H9 (cell line): ENCODE measurements at regions not wholly inside any gene's neighbourhood (a gene's known extent, or its start where the extent isn't known, plus 50 kb on each side); places are given as distances from the start of the nearest gene placed in this dataset.

Source experiments
- DNase-seq: peaks from one replicate; pipeline ENCODE4 v3.0.0-alpha.2; 2017
- H2AFZ ChIP-seq: one replicate; pipeline ENCODE4 v1.6.1; 2013; ENCODE audit warnings: mild to moderate bottlenecking, low read length, control low read depth, moderate library complexity
- H2AK5ac ChIP-seq: 2 replicates; pipeline ENCODE4 v1.6.1; 2013; ENCODE audit warnings: low read length, control low read depth, mixed read lengths; ENCODE audit not compliant: insufficient read length
- H2BK120ac ChIP-seq: one replicate; pipeline ENCODE4 v1.6.1; 2013; ENCODE audit warnings: low read depth, mild to moderate bottlenecking, low read length, control low read depth, inconsistent platforms; ENCODE audit not compliant: poor library complexity, severe bottlenecking
- H2BK12ac ChIP-seq: 2 replicates; pipeline ENCODE4 v1.6.1; 2013; ENCODE audit warnings: low read length, control low read depth, mixed read lengths, low read depth; ENCODE audit not compliant: insufficient read length
- H2BK15ac ChIP-seq: 2 replicates; pipeline ENCODE4 v1.6.1; 2013; ENCODE audit warnings: low read depth, low read length, control low read depth
- H2BK20ac ChIP-seq: one replicate; pipeline ENCODE4 v1.6.1; 2013; ENCODE audit warnings: low read depth, mild to moderate bottlenecking, low read length, control low read depth, inconsistent platforms; ENCODE audit not compliant: poor library complexity, severe bottlenecking
- H2BK5ac ChIP-seq: 2 replicates; pipeline ENCODE4 v1.6.1; 2013; ENCODE audit warnings: low read length, control low read depth, mixed read lengths; ENCODE audit not compliant: insufficient read length
- H3K14ac ChIP-seq: 2 replicates; pipeline ENCODE4 v1.6.1; 2013; ENCODE audit warnings: low read length, control low read depth; ENCODE audit not compliant: insufficient read depth
- H3K18ac ChIP-seq: 2 replicates; pipeline ENCODE4 v1.6.1; 2013; ENCODE audit warnings: low read depth, mild to moderate bottlenecking, mixed read lengths, low read length, control low read depth; ENCODE audit not compliant: insufficient read length
- H3K23ac ChIP-seq: 2 replicates; pipeline ENCODE4 v1.6.1; 2013; ENCODE audit warnings: low read length, control low read depth, mixed read lengths, low read depth; ENCODE audit not compliant: insufficient read length
- H3K23me2 ChIP-seq: 2 replicates; pipeline ENCODE4 v1.6.1; 2013; ENCODE audit warnings: low read depth, mild to moderate bottlenecking, mixed read lengths, low read length, control low read depth; ENCODE audit not compliant: insufficient read length, poor library complexity, severe bottlenecking
- H3K27ac ChIP-seq: 2 replicates; pipeline ENCODE4 v1.5.1; 2013; ENCODE audit warnings: low read length, control low read depth, mixed read lengths, low read depth; ENCODE audit not compliant: insufficient read length
- H3K27me3 ChIP-seq: 2 replicates; pipeline ENCODE4 v1.6.1; 2013; ENCODE audit warnings: low read length, control low read depth, inconsistent platforms; ENCODE audit not compliant: insufficient read depth
- H3K4ac ChIP-seq: 2 replicates; pipeline ENCODE4 v1.6.1; 2013; ENCODE audit warnings: low read depth, mild to moderate bottlenecking, control low read depth, inconsistent platforms, low read length, moderate library complexity
- H3K4me1 ChIP-seq: 2 replicates; pipeline ENCODE4 v1.6.1; 2013; ENCODE audit warnings: low read length, control low read depth, inconsistent platforms; ENCODE audit not compliant: insufficient read depth
- H3K4me2 ChIP-seq: 2 replicates; pipeline ENCODE4 v1.6.1; 2013; ENCODE audit warnings: low read length, control low read depth, mixed read lengths; ENCODE audit not compliant: insufficient read length, insufficient read depth
- H3K56ac ChIP-seq: 2 replicates; pipeline ENCODE4 v1.6.1; 2013; ENCODE audit warnings: low read depth, mild to moderate bottlenecking, mixed read lengths, low read length, control low read depth; ENCODE audit not compliant: insufficient read length
- H3K79me1 ChIP-seq: 2 replicates; pipeline ENCODE4 v1.6.1; 2013; ENCODE audit warnings: low read depth, mild to moderate bottlenecking, moderate library complexity, low read length, control low read depth, inconsistent platforms; ENCODE audit not compliant: insufficient read depth, poor library complexity, severe bottlenecking
- H3K79me2 ChIP-seq: 2 replicates; pipeline ENCODE4 v1.6.1; 2013; ENCODE audit warnings: low read length, control low read depth, inconsistent platforms; ENCODE audit not compliant: insufficient read depth
- H3K9ac ChIP-seq: 2 replicates; pipeline ENCODE4 v1.6.1; 2013; ENCODE audit warnings: low read length, control low read depth, mixed read lengths; ENCODE audit not compliant: insufficient read length; ENCODE audit errors: extremely low read depth
- H3K9me3 ChIP-seq: one replicate; pipeline ENCODE4 v1.6.1; 2013; ENCODE audit warnings: low read depth, low read length, inconsistent platforms; ENCODE audit not compliant: control insufficient read depth
- H3T11ph ChIP-seq: one replicate; pipeline ENCODE4 v1.6.1; 2013; ENCODE audit warnings: mild to moderate bottlenecking, low read length, control low read depth, inconsistent platforms
- H4K20me1 ChIP-seq: one replicate; pipeline ENCODE4 v1.6.1; 2013; ENCODE audit not compliant: control insufficient read depth, insufficient read length, insufficient read depth
- H4K5ac ChIP-seq: 2 replicates; pipeline ENCODE4 v1.6.1; 2013; ENCODE audit warnings: low read depth, mild to moderate bottlenecking, mixed read lengths, low read length, control low read depth; ENCODE audit not compliant: insufficient read length
- H4K8ac ChIP-seq: replicated peaks from 2 replicates; pipeline ENCODE4 v1.6.1; 2013; ENCODE audit warnings: low read length, control low read depth, mixed read lengths, low read depth; ENCODE audit not compliant: insufficient read length
- H4K91ac ChIP-seq: 2 replicates; pipeline ENCODE4 v1.6.1; 2013; ENCODE audit warnings: low read depth, mild to moderate bottlenecking, moderate library complexity, mixed read lengths, low read length, control low read depth; ENCODE audit not compliant: insufficient read length
- H3K27ac Mint-ChIP-seq, 3 experiments: 2 replicates in 2 of 3; 3 replicates in 1 of 3; pipeline ENCODE4 v1.8.0; 2020 to 2021; ENCODE audit warnings: mixed read lengths in 3 of 3, mild to moderate bottlenecking in 1 of 3, moderate library complexity in 1 of 3
- H3K27me3 Mint-ChIP-seq: 2 replicates; pipeline ENCODE4 v1.8.0; 2021; ENCODE audit warnings: low read depth, mild to moderate bottlenecking, moderate library complexity, mixed read lengths
- H3K36me3 Mint-ChIP-seq, 3 experiments: 2 replicates in 2 of 3; 3 replicates in 1 of 3; pipeline ENCODE4 v1.8.0; 2020 to 2021; ENCODE audit warnings: low read depth in 3 of 3, mixed read lengths in 3 of 3; ENCODE audit not compliant: insufficient read depth in 1 of 3
- H3K4me1 Mint-ChIP-seq, 2 experiments: 2 replicates each; pipeline ENCODE4 v1.8.0; 2020; ENCODE audit warnings: mixed read lengths in 2 of 2
- H3K4me3 Mint-ChIP-seq, 2 experiments: 2 replicates in 1 of 2; 3 replicates in 1 of 2; pipeline ENCODE4 v1.8.0; 2020 to 2021; ENCODE audit warnings: mild to moderate bottlenecking in 2 of 2, mixed read lengths in 2 of 2, moderate library complexity in 1 of 2
- H3K9me3 Mint-ChIP-seq, 2 experiments: 2 replicates in 1 of 2; 3 replicates in 1 of 2; pipeline ENCODE4 v1.8.0; 2020; ENCODE audit warnings: mild to moderate bottlenecking in 2 of 2, mixed read lengths in 2 of 2, moderate library complexity in 1 of 2
- WGBS: extraction: QIAGEN DNeasy Blood & Tissue Kit; methylation state at CpG from one replicate; pipeline ENCODE4 v1.1.7; 2013; ENCODE audit warnings: missing lambda C conversion rate, low lambda C conversion rate, mixed read lengths; ENCODE audit not compliant: insufficient read length; ENCODE audit errors: extremely low coverage; 5-methylcytosine and 5-hydroxymethylcytosine counted together
- TF ChIP-seq, protein P1 (sequence below): fragments of 200-600 bp; sonication (generic); conservative IDR thresholded peaks from 3 replicates; pipeline ENCODE4 v1.8.0; 2021; ENCODE audit warnings: antibody characterized with exemption, mild to moderate bottlenecking

DNA sequence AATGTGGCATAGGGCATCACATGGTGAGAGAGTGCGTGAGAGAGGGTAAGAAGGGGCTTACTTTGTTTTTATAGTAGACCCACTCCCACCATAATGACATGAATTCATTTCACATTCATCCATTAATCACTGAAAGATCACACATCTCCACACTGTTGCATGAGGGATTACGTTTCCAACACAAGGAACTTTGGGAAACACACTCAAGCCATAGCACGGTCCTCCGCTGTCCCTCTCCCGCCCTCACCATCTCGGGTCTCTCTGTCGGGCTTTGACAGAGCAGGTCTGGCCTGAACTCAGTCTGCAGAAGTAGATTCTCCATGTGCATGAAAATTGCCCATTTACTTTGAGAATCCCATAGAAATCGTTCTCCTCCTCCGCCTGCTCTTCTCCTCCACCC lies 312.2 kb downstream of the MATN1 start:
- no CpG with 5 or more reads among the region's 9 CpGs for WGBS

More for the DNA sequence above, 312.2 kb downstream of the MATN1 start:
- Histone ChIP-seq H2AFZ (no peak overlapping the region), H2AK5ac (no peak overlapping the region), H2BK120ac (no peak overlapping the region), H3K9ac (no peak overlapping the region), H3K27ac (no peak overlapping the region), H2BK15ac (no peak overlapping the region), H4K8ac (no peak overlapping the region), H2BK12ac (no peak overlapping the region), H3K56ac (no peak overlapping the region), H3K79me1 (no peaks in the 10 kb centered on the region), H3K4me2 (no peak overlapping the region), H3K4me1 (no peaks in the 10 kb centered on the region), H3K14ac (no peak overlapping the region), H3K18ac (no peak overlapping the region), H3K27me3 (no peaks in the 10 kb centered on the region), H3K23ac (no peak overlapping the region), H4K91ac (no peak overlapping the region), H2BK20ac (no peak overlapping the region), H3K79me2 (no peaks in the 10 kb centered on the region), H3K9me3 (no peaks in the 10 kb centered on the region), H3T11ph (no peak overlapping the region), H4K5ac (no peak overlapping the region), H4K20me1 (no peaks in the 10 kb centered on the region), H3K4ac (no peak overlapping the region), H2BK5ac (no peak overlapping the region), H3K23me2 (no peaks in the 10 kb centered on the region)
- peaks cover 4% of the 10 kb centered on the region for H3K27me3 Mint-ChIP-seq
- no peaks in the 10 kb centered on the region for H3K9me3 Mint-ChIP-seq
- peaks cover 10 to 15% of the 10 kb centered on the region in 2 experiments for H3K4me1 Mint-ChIP-seq
- H3K4me3 Mint-ChIP-seq: no peak overlapping the region
- peak; percentile 4 for DNase-seq
- H3K27ac Mint-ChIP-seq: no peak overlapping the region
- TF ChIP-seq, protein P1, sequence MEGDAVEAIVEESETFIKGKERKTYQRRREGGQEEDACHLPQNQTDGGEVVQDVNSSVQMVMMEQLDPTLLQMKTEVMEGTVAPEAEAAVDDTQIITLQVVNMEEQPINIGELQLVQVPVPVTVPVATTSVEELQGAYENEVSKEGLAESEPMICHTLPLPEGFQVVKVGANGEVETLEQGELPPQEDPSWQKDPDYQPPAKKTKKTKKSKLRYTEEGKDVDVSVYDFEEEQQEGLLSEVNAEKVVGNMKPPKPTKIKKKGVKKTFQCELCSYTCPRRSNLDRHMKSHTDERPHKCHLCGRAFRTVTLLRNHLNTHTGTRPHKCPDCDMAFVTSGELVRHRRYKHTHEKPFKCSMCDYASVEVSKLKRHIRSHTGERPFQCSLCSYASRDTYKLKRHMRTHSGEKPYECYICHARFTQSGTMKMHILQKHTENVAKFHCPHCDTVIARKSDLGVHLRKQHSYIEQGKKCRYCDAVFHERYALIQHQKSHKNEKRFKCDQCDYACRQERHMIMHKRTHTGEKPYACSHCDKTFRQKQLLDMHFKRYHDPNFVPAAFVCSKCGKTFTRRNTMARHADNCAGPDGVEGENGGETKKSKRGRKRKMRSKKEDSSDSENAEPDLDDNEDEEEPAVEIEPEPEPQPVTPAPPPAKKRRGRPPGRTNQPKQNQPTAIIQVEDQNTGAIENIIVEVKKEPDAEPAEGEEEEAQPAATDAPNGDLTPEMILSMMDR: no peak
- H3K36me3 Mint-ChIP-seq: no peaks in the 10 kb centered on the region; a peak in 1 of 7 replicates
